HG02938 (cell line): ENCODE measurements at regions not wholly inside any gene's neighbourhood (a gene's known extent, or its start where the extent isn't known, plus 50 kb on each side); places are given as distances from the start of the nearest gene placed in this dataset.
"Not testable (repeated sequence)": the region's sequence is repeated elsewhere in the genome, so short reads cannot be mapped to it uniquely, and the experiment has no call there.

Experiments used
- ATAC-seq: cut with Tn5 transposase; IDR thresholded peaks from one replicate; pipeline ENCODE4 v1.9.1; 2021; ENCODE audit warnings: mild to moderate bottlenecking, moderate library complexity; ENCODE audit not compliant: unreplicated experiment

- ATAC-seq, result no peak
Observed at GRCh38 chr1:182003953-182004586, 57.4 kb downstream of the ZNF648 start.

- ATAC-seq, result no peak
Observed at GRCh38 chr1:182003025-182003725, 58.3 kb downstream of the ZNF648 start.

GRCh38 chr1:182002570-182002969, 58.9 kb downstream of the ZNF648 start:
- ATAC-seq, result no peak

GRCh38 chr1:181998858-181999257, 62.7 kb downstream of the ZNF648 start:
- ATAC-seq, result no peak

DNA sequence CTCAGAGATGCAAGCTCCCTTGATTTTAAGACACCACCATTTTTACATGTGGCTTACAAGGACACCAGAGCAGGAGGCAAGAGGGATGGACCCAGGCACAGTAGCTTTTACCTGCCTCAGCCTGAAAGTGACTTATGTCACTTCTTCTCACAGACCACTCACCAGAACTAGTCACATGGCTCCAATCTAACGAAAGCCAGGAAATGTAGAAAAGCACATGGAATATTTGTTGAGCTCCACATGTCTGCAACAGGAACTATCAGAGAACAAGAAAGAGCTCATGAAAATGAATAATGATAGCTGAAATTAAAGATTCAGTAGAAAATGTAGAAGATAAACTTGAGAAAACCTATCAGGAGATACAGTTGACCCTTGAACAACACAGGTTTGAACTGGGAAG, 69.4 kb downstream of the ZNF648 start:
- ATAC-seq, result no peak

DNA sequence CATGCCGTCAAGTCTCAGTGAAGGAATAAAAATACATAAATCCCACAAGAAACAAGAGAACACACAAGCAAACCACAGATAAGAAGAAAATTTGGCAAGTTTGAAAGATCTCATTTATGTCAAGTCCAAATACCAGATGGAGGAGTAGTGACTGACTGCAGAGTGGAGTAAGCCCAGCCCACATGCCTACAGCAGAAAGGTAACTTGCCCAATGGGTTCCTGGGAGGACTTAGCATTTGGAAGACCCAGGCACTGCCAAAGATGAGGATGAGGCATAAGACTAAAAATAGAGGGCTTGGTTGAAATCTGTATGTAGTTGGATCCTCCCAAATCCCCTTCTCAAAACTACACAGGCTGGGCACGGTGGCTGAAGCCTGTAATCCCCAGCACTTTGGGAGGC, 70.8 kb downstream of the ZNF648 start:
- ATAC-seq, result no peak

GRCh38 chr1:181989261-181989920, 72.1 kb downstream of the ZNF648 start:
- ATAC-seq, result no peak

- no peak for ATAC-seq
Observed at GRCh38 chr1:181987996-181988395, 73.5 kb downstream of the ZNF648 start.

- ATAC-seq, result no peak
Observed at GRCh38 chr1:181987334-181987895, 74.1 kb downstream of the ZNF648 start.

- no peak for ATAC-seq
Observed at GRCh38 chr1:181986907-181987305, 74.6 kb downstream of the ZNF648 start.

DNA sequence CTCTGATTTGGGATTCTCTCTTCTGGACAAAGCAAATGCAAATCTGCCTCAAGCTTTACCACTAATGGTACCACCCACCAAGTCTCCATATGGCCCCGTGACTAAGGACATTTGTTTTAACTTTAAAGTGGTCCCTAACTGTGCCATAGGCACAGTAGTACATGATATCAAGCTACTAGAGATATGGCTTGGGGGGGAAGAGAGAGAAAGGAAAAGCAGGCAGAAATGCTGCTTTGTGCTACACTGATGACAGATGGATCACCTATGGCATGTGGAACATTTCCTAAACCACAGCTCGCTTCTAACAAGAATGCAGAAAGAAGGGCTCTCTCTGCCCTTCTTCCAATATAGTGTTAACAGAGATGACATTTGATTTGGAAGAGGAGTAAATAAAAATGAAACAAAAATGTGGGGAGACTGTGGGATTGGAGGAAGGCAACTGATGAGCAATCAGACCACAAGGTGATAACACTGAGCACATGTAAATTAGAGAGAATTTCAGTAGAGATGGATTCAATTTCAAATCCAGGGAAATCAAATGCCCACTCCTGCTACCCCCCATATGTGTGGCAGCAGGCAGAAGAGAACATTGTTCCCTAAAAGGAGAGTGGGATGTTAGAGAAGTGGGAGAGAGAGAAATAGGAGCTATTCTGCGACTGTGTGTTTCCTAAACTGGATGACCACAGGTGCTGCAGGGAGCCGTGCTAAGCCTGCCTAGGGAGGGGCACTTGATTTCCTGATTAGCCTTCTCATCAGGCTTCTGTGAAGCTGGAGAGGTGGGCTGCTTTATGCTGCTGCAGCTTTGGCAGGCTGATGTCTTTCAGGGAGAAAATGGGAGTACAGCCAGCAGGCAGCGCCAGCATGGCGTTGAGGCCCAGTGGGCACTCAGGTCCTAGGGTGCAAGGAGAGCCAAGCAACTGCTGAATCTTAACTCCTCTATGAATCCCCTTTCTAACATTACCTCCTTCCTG, 75.3 kb downstream of the ZNF648 start:
- ATAC-seq, result no peak

DNA sequence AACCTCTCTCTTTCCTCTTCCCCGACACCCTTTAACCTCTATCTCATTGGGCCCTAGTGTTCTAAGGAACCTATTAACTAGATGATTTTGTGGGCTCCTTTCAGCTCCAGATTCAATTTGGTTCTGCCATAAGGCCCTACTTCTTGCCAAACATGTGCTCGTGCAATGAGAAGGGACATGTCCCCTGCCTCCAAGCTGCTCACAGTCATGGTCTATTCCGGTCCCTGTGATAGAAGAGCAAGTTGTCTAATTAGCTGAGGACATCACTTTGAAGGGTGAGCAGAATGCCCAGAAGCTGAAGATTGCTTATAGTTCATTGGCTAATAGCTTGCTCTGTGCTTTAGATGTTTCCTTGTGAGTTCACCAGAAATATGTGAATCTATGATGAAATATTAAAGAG, 76.2 kb downstream of the ZNF648 start:
- no peak for ATAC-seq

DNA sequence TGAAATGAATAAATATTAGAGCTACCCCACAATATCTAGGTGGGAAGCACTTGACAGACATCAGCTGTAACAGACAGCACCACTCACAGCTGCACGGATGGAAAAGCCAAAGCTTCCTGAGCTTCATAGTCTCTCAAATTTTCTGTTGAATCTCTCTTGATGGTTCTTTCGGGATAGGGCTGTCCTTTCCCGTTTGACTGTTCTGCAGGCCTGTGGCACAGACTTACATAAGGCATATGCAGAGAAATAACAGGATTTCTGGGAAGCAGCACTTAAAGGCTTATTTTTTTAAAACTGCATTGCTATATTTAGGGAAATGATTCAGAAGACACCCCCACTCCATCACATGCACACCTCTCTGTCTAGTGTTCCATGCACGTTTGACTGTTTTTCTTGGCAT, 77.5 kb downstream of the ZNF648 start:
- no peak for ATAC-seq

- no peak for ATAC-seq
Observed at GRCh38 chr1:181981821-181982220, 79.7 kb downstream of the ZNF648 start.

- ATAC-seq, result no peak
Observed at GRCh38 chr1:181972256-181972655, 89.3 kb downstream of the ZNF648 start.

GRCh38 chr1:181971424-181971823, 90.1 kb downstream of the ZNF648 start:
- no peak for ATAC-seq

GRCh38 chr1:181969902-181970301, 91.6 kb downstream of the ZNF648 start:
- no peak for ATAC-seq

GRCh38 chr1:181954696-181955095, 106.8 kb downstream of the ZNF648 start:
- ATAC-seq, result not testable (repeated sequence)

DNA sequence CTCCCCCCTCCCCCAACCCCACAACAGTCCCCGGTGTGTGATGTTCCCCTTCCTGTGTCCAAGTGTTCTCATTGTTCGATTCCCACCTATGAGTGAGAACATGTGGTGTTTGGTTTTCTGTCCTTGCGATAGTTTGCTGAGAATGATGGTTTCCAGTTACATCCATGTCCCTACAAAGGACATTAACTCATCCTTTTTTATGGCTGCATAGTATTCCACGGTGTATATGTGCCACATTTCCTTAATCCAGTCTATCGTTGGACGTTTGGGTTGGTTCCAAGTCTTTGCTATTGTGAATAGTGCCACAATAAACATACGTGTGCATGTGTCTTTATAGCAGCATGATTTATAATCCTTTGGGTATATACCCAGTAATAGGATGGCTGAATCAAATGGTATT, 107.3 kb downstream of the ZNF648 start:
- not testable (repeated sequence) for ATAC-seq

GRCh38 chr1:181953596-181953995, 107.9 kb downstream of the ZNF648 start:
- ATAC-seq, result no peak

- no peak for ATAC-seq
Observed at GRCh38 chr1:181951213-181951612, 110.3 kb downstream of the ZNF648 start.
